ENCODE measurements at regions not wholly inside any gene's neighbourhood (a gene's known extent, or its start where the extent isn't known, plus 50 kb on each side); places are given as distances from the start of the nearest gene placed in this dataset.

GRCh38 chr9:99336531-99336930 is 114.4 kb downstream of the SEC61B start:
- TF ChIP-seq CTCF (IDR thresholded peaks at IDR 0.05) (no peak), EP300 (IDR thresholded peaks at IDR 0.05) (no peak)

Data from upper lobe of left lung (tissue), 4 donors.